Mesothelial cell of epicardium (in vitro differentiated cells): ENCODE measurements at regions not wholly inside any gene's neighbourhood (a gene's known extent, or its start where the extent isn't known, plus 50 kb on each side); places are given as distances from the start of the nearest gene placed in this dataset.
A peak's percentile ranks its signal among the peaks of the same experiment; 100 is the strongest.

Source experiments
- DNase-seq, 2 experiments: peaks; one replicate each; pipeline ENCODE4 v3.0.0; 2021; ENCODE audit warnings: low spot score in 2 of 2; ENCODE audit not compliant: unreplicated experiment in 2 of 2
- H3K27ac Mint-ChIP-seq: 2 replicates; pipeline ENCODE4 v1.8.0; 2021; ENCODE audit warnings: mixed read lengths
- H3K27me3 Mint-ChIP-seq: 2 replicates; pipeline ENCODE4 v1.8.0; 2021; ENCODE audit warnings: low read depth, mixed read lengths
- H3K36me3 Mint-ChIP-seq: 2 replicates; pipeline ENCODE4 v1.8.0; 2021; ENCODE audit warnings: mixed read lengths
- H3K4me1 Mint-ChIP-seq: 2 replicates; pipeline ENCODE4 v1.8.0; 2021; ENCODE audit warnings: mixed read lengths
- H3K4me3 Mint-ChIP-seq: 2 replicates; pipeline ENCODE4 v1.8.0; 2021; ENCODE audit warnings: mild to moderate bottlenecking, moderate library complexity, mixed read lengths
- H3K9me3 Mint-ChIP-seq: 2 replicates; pipeline ENCODE4 v1.8.0; 2021; ENCODE audit warnings: mixed read lengths
- CTCF ChIP-seq: fragments of 200-600 bp; sonication (generic); IDR thresholded peaks from one replicate; pipeline ENCODE4 v1.5.0; 2021; ENCODE audit warnings: antibody characterized with exemption; ENCODE audit not compliant: unreplicated experiment

- TF ChIP-seq CTCF, result no peak
- H3K36me3 Mint-ChIP-seq, result no peaks in the 10 kb centered on the region
- H3K9me3 Mint-ChIP-seq, result peaks cover 3% of the 10 kb centered on the region
- no peak overlapping the region for H3K4me3 Mint-ChIP-seq
- H3K27ac Mint-ChIP-seq, result no peak overlapping the region
- peaks cover 4% of the 10 kb centered on the region for H3K4me1 Mint-ChIP-seq
- H3K27me3 Mint-ChIP-seq, result peaks cover 2% of the 10 kb centered on the region
- DNase-seq, result no peak
Observed at GRCh38 chr3:191003742-191004141, 141.2 kb upstream of the GMNC start.

DNA sequence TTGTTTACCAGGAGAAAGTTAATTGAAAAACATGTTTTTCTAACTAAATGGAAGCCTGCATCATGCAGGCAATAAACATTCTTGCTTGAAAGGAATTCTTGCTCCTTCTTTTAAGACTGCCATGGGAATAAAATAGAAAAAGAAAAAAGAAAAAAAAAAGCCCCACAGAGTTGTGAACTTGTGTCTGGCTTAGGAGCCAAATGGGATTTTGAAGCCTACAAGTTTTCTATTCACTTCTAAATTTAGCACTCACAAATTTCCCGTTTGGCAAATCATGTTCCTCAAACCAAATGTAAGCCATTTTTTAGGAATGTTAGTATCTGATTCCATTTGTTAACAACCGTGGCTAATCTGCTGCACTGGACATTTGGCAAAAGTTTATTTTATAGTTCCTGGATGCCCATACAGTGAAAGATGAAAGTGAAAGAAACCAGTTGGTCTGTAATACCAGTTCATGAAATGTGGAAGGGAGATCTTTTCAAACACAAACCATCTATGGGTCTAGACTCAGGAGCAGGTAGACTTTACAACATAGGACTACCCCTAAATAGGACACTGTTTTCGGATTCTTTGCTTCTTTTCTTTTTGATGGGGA, 133.8 kb upstream of the GMNC start:
- H3K27me3 Mint-ChIP-seq, result peaks cover 2% of the 10 kb centered on the region
- H3K9me3 Mint-ChIP-seq, result peaks cover 3% of the 10 kb centered on the region
- no peak overlapping the region for H3K27ac Mint-ChIP-seq
- H3K4me3 Mint-ChIP-seq, result no peak overlapping the region
- no peak for DNase-seq
- peaks cover 11% of the 10 kb centered on the region for H3K4me1 Mint-ChIP-seq
- H3K36me3 Mint-ChIP-seq, result no peaks in the 10 kb centered on the region
- TF ChIP-seq CTCF, result no peak

GRCh38 chr3:190995156-190995555, 132.7 kb upstream of the GMNC start:
- peaks cover 2% of the 10 kb centered on the region for H3K27me3 Mint-ChIP-seq
- DNase-seq, result no peak
- peaks cover 11% of the 10 kb centered on the region for H3K4me1 Mint-ChIP-seq
- no peaks in the 10 kb centered on the region for H3K36me3 Mint-ChIP-seq
- TF ChIP-seq CTCF, result no peak
- H3K27ac Mint-ChIP-seq, result peak overlapping the region; percentile 16
- H3K9me3 Mint-ChIP-seq, result peaks cover 9% of the 10 kb centered on the region
- no peak overlapping the region for H3K4me3 Mint-ChIP-seq

- Mint-ChIP-seq H3K9me3 (peaks cover 34% of the 10 kb centered on the region), H3K4me1 (peaks cover 8% of the 10 kb centered on the region), H3K27ac (no peak overlapping the region), H3K27me3 (no peaks in the 10 kb centered on the region), H3K36me3 (peaks cover 7% of the 10 kb centered on the region), H3K4me3 (no peak overlapping the region)
- no peak for DNase-seq
- no peak for TF ChIP-seq CTCF
Observed at GRCh38 chr3:190990898-190991297, 128.4 kb upstream of the GMNC start.

DNA sequence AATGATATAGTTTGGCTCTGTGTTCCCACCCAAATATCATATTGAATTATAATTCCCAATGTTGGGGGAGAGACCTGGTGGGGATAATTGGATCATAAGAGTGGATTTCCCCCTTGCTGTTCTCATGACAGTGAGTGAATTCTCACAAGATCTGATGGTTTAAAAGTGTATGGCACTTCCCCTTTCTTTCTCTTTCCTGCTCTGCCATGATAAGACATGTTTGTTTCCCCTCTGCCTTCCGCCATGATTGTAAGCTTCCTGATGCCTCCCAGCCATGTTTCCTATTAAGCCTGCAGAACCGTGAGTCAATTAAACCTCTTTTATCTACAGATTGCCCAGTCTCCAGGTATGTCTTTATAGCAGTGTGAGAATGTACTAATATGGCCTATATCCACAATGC, 126.7 kb upstream of the GMNC start:
- peaks cover 34% of the 10 kb centered on the region for H3K9me3 Mint-ChIP-seq
- H3K27ac Mint-ChIP-seq, result no peak overlapping the region
- peaks cover 10% of the 10 kb centered on the region for H3K36me3 Mint-ChIP-seq
- H3K27me3 Mint-ChIP-seq, result no peaks in the 10 kb centered on the region
- no peak for DNase-seq
- no peak overlapping the region for H3K4me3 Mint-ChIP-seq
- no peak for TF ChIP-seq CTCF
- no peaks in the 10 kb centered on the region for H3K4me1 Mint-ChIP-seq

GRCh38 chr3:190988102-190988501, 125.6 kb upstream of the GMNC start:
- H3K4me3 Mint-ChIP-seq, result no peak overlapping the region
- H3K27ac Mint-ChIP-seq, result no peak overlapping the region
- DNase-seq, result no peak

More at GRCh38 chr3:190988102-190988501, 125.6 kb upstream of the GMNC start:
- TF ChIP-seq CTCF, result no peak
- Mint-ChIP-seq H3K4me1 (no peaks in the 10 kb centered on the region), H3K9me3 (peaks cover 34% of the 10 kb centered on the region), H3K27me3 (no peaks in the 10 kb centered on the region), H3K36me3 (peaks cover 10% of the 10 kb centered on the region)
